ENCODE measurements at regions not wholly inside any gene's neighbourhood (a gene's known extent, or its start where the extent isn't known, plus 50 kb on each side); places are given as distances from the start of the nearest gene placed in this dataset.

DNA sequence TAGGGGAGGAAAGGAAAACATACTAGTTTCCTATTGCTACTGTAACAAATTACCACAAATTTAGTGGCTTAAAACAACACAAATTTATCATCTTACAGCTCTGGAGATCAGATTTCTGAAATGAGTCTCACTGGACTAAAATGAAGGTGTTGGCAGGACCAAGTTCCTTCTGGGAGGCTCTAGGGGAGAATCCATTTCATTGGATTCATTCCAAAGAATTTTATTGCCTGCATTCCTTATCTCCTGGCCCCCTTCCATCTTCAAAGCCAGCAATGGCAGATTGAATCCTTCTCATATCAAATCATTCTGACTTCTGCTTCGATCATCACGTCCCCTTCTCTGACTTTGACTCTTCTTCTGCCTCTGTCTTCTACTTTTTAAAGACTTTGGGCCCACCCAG is 250.9 kb downstream of the IRS1 start:
- H2AFZ ChIP-seq (ENCODE audit: low read length): no peak overlapping the region
- no peaks in the 10 kb centered on the region for H3K27me3 ChIP-seq (ENCODE audit: control insufficient read depth in 1 of 2, insufficient read depth in 2 of 2, low read length in 2 of 2)
- no peak overlapping the region for H3K4me3 ChIP-seq (replicated peaks in 1 of 3; ENCODE audit: insufficient read depth in 1 of 3, low read depth in 2 of 3, low read length in 3 of 3)
- H3K4me1 ChIP-seq (ENCODE audit: insufficient read depth, low read length): peaks cover 9% of the 10 kb centered on the region
- intact Hi-C loops (cut with micrococcal nuclease; ENCODE audit: unreplicated experiment): no loop called here
- H3K9ac ChIP-seq (ENCODE audit: insufficient read depth, low read depth, low read length): no peak overlapping the region
- WGBS (ENCODE audit: low lambda C conversion rate): 83% methylated on average over 2 of the region's 2 CpGs
- no peak overlapping the region for H3K4me2 ChIP-seq (ENCODE audit: low read depth, low read length)
- H3K79me2 ChIP-seq (ENCODE audit: insufficient read depth, low read length): no peaks in the 10 kb centered on the region
- ATAC-seq (no peak), DNase-seq (ENCODE audit: low spot score) (no peak), FAIRE-seq (no peak)
- no TSS peak for BruUV-seq (replicated peaks)
- H4K20me1 ChIP-seq (ENCODE audit: insufficient read depth, low read length): no peaks in the 10 kb centered on the region
- no peaks in the 10 kb centered on the region for H3K9me3 ChIP-seq (ENCODE audit: low read length)
- ChIA-PET POLR2A (no interaction called here), CTCF (ENCODE audit: low intra/inter-chr PET ratio, low total read pairs) (no interaction called here)
- in situ Hi-C loops (cut with HindIII; ENCODE audit: extremely low pct_ligation_motif_present, low pct_unique_long_range_greater_than_20kb): no loop called here
- no peak overlapping the region for H3K27ac ChIP-seq (ENCODE audit: extremely low read length, insufficient read depth, low read length)
- TF ChIP-seq CBX5 (CRISPR knock-in tag; IDR thresholded peaks at IDR 0.05; ENCODE audit: borderline replicate concordance): no peak
- TF ChIP-seq ZNF562 (CRISPR knock-in tag; IDR thresholded peaks at IDR 0.05; ENCODE audit: borderline replicate concordance): no peak
- TF ChIP-seq ZNF501 (CRISPR knock-in tag; IDR thresholded peaks at IDR 0.05): no peak
- TF ChIP-seq, protein P1, sequence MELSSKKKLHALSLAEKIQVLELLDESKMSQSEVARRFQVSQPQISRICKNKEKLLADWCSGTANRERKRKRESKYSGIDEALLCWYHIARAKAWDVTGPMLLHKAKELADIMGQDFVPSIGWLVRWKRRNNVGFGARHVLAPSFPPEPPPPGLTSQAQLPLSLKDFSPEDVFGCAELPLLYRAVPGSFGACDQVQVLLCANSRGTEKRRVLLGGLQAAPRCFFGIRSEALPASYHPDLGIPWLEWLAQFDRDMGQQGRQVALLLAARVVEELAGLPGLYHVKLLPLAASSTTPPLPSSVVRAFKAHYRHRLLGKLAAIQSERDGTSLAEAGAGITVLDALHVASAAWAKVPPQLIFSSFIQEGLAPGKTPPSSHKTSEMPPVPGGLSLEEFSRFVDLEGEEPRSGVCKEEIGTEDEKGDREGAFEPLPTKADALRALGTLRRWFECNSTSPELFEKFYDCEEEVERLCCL (CRISPR knock-in tag; IDR thresholded peaks at IDR 0.05; ENCODE audit: borderline replicate concordance): no peak
- TF ChIP-seq ZFP37 (CRISPR knock-in tag; IDR thresholded peaks at IDR 0.05; ENCODE audit: borderline replicate concordance): no peak
- TF ChIP-seq PCBP2 (optimal IDR thresholded peaks at IDR 0.05; ENCODE audit: low read depth, low read length, poor library complexity, severe bottlenecking): no peak
- TF ChIP-seq, protein P2, sequence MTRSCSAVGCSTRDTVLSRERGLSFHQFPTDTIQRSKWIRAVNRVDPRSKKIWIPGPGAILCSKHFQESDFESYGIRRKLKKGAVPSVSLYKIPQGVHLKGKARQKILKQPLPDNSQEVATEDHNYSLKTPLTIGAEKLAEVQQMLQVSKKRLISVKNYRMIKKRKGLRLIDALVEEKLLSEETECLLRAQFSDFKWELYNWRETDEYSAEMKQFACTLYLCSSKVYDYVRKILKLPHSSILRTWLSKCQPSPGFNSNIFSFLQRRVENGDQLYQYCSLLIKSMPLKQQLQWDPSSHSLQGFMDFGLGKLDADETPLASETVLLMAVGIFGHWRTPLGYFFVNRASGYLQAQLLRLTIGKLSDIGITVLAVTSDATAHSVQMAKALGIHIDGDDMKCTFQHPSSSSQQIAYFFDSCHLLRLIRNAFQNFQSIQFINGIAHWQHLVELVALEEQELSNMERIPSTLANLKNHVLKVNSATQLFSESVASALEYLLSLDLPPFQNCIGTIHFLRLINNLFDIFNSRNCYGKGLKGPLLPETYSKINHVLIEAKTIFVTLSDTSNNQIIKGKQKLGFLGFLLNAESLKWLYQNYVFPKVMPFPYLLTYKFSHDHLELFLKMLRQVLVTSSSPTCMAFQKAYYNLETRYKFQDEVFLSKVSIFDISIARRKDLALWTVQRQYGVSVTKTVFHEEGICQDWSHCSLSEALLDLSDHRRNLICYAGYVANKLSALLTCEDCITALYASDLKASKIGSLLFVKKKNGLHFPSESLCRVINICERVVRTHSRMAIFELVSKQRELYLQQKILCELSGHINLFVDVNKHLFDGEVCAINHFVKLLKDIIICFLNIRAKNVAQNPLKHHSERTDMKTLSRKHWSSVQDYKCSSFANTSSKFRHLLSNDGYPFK (CRISPR knock-in tag; IDR thresholded peaks at IDR 0.05; ENCODE audit: borderline replicate concordance): no peak
- no peaks in the 10 kb centered on the region for H3K36me3 ChIP-seq (replicated peaks in 1 of 2; ENCODE audit: control insufficient read depth in 1 of 2, insufficient read depth in 2 of 2, low read length in 2 of 2)
